ENCODE measurements at regions not wholly inside any gene's neighbourhood (a gene's known extent, or its start where the extent isn't known, plus 50 kb on each side); places are given as distances from the start of the nearest gene placed in this dataset.
A peak's percentile ranks its signal among the peaks of the same experiment; 100 is the strongest.

GRCh38 chr2:107775791-107776190 is 50.9 kb upstream of the RGPD4 start:
- TF ChIP-seq, protein P1, sequence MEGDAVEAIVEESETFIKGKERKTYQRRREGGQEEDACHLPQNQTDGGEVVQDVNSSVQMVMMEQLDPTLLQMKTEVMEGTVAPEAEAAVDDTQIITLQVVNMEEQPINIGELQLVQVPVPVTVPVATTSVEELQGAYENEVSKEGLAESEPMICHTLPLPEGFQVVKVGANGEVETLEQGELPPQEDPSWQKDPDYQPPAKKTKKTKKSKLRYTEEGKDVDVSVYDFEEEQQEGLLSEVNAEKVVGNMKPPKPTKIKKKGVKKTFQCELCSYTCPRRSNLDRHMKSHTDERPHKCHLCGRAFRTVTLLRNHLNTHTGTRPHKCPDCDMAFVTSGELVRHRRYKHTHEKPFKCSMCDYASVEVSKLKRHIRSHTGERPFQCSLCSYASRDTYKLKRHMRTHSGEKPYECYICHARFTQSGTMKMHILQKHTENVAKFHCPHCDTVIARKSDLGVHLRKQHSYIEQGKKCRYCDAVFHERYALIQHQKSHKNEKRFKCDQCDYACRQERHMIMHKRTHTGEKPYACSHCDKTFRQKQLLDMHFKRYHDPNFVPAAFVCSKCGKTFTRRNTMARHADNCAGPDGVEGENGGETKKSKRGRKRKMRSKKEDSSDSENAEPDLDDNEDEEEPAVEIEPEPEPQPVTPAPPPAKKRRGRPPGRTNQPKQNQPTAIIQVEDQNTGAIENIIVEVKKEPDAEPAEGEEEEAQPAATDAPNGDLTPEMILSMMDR (IDR thresholded peaks at IDR 0.05; ENCODE audit: control extremely low read depth, extremely low read depth): no peak
- Histone ChIP-seq H3K27me3 (ENCODE audit: control insufficient read depth in 3 of 3, insufficient read depth in 3 of 3, low read length in 2 of 3) (no peaks in the 10 kb centered on the region), H3K36me3 (ENCODE audit: control insufficient read depth in 4 of 4, insufficient read depth in 4 of 4, low read length in 4 of 4) (no peaks in the 10 kb centered on the region), H3K9me3 (ENCODE audit: control insufficient read depth in 4 of 4, insufficient read depth in 3 of 4, low read length in 3 of 4) (no peaks in the 10 kb centered on the region), H3K9ac (ENCODE audit: insufficient read depth in 1 of 2, low read length in 2 of 2) (no peak overlapping the region), H3K4me3 (no peak overlapping the region), H3K27ac (ENCODE audit: low read depth in 1 of 2, low read length in 1 of 2) (no peak overlapping the region), H3K4me1 (ENCODE audit: control insufficient read depth in 5 of 5, insufficient read depth in 5 of 5, low read length in 5 of 5) (no peaks in the 10 kb centered on the region)
- 61 to 69% methylated on average over 1 of the region's 1 CpG for WGBS, 2 donors
- ATAC-seq (ENCODE audit: insufficient read depth, low FRiP score) (no peak), DNase-seq (peak in 1 of 3 donors; percentile 0)

DNA sequence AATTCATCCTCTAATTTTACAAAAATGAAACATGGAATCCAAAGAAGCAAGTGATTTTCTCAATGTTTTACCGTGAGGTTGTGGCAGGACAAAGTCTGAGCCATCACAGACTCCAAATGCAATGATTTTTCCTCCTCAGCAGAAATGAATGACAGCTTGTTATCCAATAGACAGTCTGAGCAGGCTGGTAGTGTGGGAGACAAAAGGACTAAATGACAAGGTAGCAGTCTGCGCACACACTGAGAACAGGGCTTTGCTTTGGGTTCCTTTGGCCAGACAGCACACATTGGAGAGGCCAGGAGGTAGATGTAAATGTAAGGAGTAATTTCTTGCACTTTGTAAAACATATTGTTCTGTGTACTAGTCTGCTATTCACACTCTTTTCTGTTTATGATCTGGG is 50.3 kb upstream of the RGPD4 start:
- Histone ChIP-seq H3K27ac (ENCODE audit: low read depth in 1 of 2, low read length in 1 of 2) (no peak overlapping the region), H3K9me3 (ENCODE audit: control insufficient read depth in 4 of 4, insufficient read depth in 3 of 4, low read length in 3 of 4) (no peaks in the 10 kb centered on the region), H3K27me3 (ENCODE audit: control insufficient read depth in 3 of 3, insufficient read depth in 3 of 3, low read length in 2 of 3) (no peaks in the 10 kb centered on the region), H3K9ac (ENCODE audit: insufficient read depth in 1 of 2, low read length in 2 of 2) (no peak overlapping the region), H3K4me3 (no peak overlapping the region), H3K4me1 (ENCODE audit: control insufficient read depth in 5 of 5, insufficient read depth in 5 of 5, low read length in 5 of 5) (no peaks in the 10 kb centered on the region), H3K36me3 (ENCODE audit: control insufficient read depth in 4 of 4, insufficient read depth in 4 of 4, low read length in 4 of 4) (no peaks in the 10 kb centered on the region)
- ATAC-seq (ENCODE audit: insufficient read depth, low FRiP score) (no peak), DNase-seq (no peak)
- TF ChIP-seq, protein P1 (IDR thresholded peaks at IDR 0.05; ENCODE audit: control extremely low read depth, extremely low read depth): no peak
- WGBS, 2 donors: 90 to 92% methylated on average over 2 of the region's 2 CpGs
